SK-N-SH treated with all-trans-retinoic acid at 6 μM for 48 hours (cell line): ENCODE measurements at regions not wholly inside any gene's neighbourhood (a gene's known extent, or its start where the extent isn't known, plus 50 kb on each side); places are given as distances from the start of the nearest gene placed in this dataset.

Experiments
- ATAC-seq: fragments of 200-7000 bp; cut with Tn5 transposase; 3 replicates; pipeline ENCODE4 v1.9.1; 2020; ENCODE audit warnings: mild to moderate bottlenecking, moderate library complexity
- ARNTL ChIP-seq: fragments of 450-650 bp; formaldehyde crosslinking; IDR thresholded peaks from 2 replicates; pipeline ENCODE4 v1.5.0; 2020; ENCODE audit warnings: low read depth, mild to moderate bottlenecking, moderate library complexity, borderline replicate concordance
- BACH2 ChIP-seq: fragments of 250-450 bp; sonication (Bioruptor Pico); IDR thresholded peaks from 2 replicates; pipeline ENCODE4 v1.9.0; 2021; ENCODE audit warnings: mild to moderate bottlenecking, borderline replicate concordance
- CSDC2 ChIP-seq: fragments of 250-450 bp; sonication (Bioruptor Pico); IDR thresholded peaks from 2 replicates; pipeline ENCODE4 v1.5.0; 2020; ENCODE audit warnings: mild to moderate bottlenecking, moderate library complexity
- ESRRG ChIP-seq: fragments of 250-450 bp; sonication (Bioruptor Pico); IDR thresholded peaks from 2 replicates; pipeline ENCODE4 v1.6.1; 2021; ENCODE audit warnings: mild to moderate bottlenecking
- GLIS3 ChIP-seq: fragments of 250-450 bp; sonication (Bioruptor Pico); IDR thresholded peaks from 2 replicates; pipeline ENCODE4 v1.5.0; 2020; ENCODE audit warnings: mild to moderate bottlenecking, moderate library complexity
- ISL1 ChIP-seq: fragments of 250-450 bp; sonication (Bioruptor Pico); IDR thresholded peaks from 2 replicates; pipeline ENCODE4 v2.1.2; 2022; ENCODE audit warnings: mild to moderate bottlenecking, moderate library complexity
- OSR1 ChIP-seq: fragments of 250-450 bp; sonication (Bioruptor Pico); IDR thresholded peaks from 2 replicates; pipeline ENCODE4 v1.8.0; 2022; ENCODE audit warnings: moderate library complexity, mild to moderate bottlenecking, inconsistent platforms
- PATZ1 ChIP-seq: fragments of 250-450 bp; sonication (Bioruptor Pico); IDR thresholded peaks from 2 replicates; pipeline ENCODE4 v1.8.0; 2020; ENCODE audit warnings: mild to moderate bottlenecking, moderate library complexity, borderline replicate concordance
- TOX ChIP-seq: fragments of 250-450 bp; sonication (Bioruptor Pico); IDR thresholded peaks from 2 replicates; pipeline ENCODE4 v1.8.0; 2021; ENCODE audit warnings: mild to moderate bottlenecking, moderate library complexity, borderline replicate concordance
- ZC3H10 ChIP-seq: fragments of 250-450 bp; sonication (Bioruptor Pico); IDR thresholded peaks from 2 replicates; pipeline ENCODE4 v1.5.1; 2021; ENCODE audit warnings: mild to moderate bottlenecking, moderate library complexity
- ZFP3 ChIP-seq: fragments of 250-450 bp; sonication (Bioruptor Pico); IDR thresholded peaks from 2 replicates; pipeline ENCODE4 v1.5.0; 2020; ENCODE audit warnings: mild to moderate bottlenecking, moderate library complexity
- ZNF70 ChIP-seq: fragments of 450-650 bp; formaldehyde crosslinking; IDR thresholded peaks from 2 replicates; pipeline ENCODE4 v1.5.0; 2020; ENCODE audit warnings: mild to moderate bottlenecking, moderate library complexity
- TF ChIP-seq, protein P1 (sequence below): fragments of 250-450 bp; sonication (Bioruptor Pico); IDR thresholded peaks from 2 replicates; pipeline ENCODE4 v1.8.0; 2021; ENCODE audit warnings: low read depth, mild to moderate bottlenecking, moderate library complexity, borderline replicate concordance
- TF ChIP-seq, protein P2 (sequence below): fragments of 250-450 bp; sonication (Bioruptor Pico); IDR thresholded peaks from 2 replicates; pipeline ENCODE4 v1.5.1; 2021; ENCODE audit warnings: mild to moderate bottlenecking, moderate library complexity
- TF ChIP-seq, protein P3 (sequence below): fragments of 250-450 bp; sonication (Bioruptor Pico); IDR thresholded peaks from 2 replicates; pipeline ENCODE4 v1.5.1; 2020; ENCODE audit warnings: low read depth, mild to moderate bottlenecking, moderate library complexity
- TF ChIP-seq, protein P4 (sequence below): fragments of 250-450 bp; sonication (Bioruptor Pico); IDR thresholded peaks from 2 replicates; pipeline ENCODE4 v1.5.0; 2020; ENCODE audit warnings: mild to moderate bottlenecking, moderate library complexity

- no peak for TF ChIP-seq ZFP3 (CRISPR knock-in tag)
Measured at GRCh38 chr10:120788771-120789170, 62.4 kb upstream of the WDR11 start (continued).

DNA sequence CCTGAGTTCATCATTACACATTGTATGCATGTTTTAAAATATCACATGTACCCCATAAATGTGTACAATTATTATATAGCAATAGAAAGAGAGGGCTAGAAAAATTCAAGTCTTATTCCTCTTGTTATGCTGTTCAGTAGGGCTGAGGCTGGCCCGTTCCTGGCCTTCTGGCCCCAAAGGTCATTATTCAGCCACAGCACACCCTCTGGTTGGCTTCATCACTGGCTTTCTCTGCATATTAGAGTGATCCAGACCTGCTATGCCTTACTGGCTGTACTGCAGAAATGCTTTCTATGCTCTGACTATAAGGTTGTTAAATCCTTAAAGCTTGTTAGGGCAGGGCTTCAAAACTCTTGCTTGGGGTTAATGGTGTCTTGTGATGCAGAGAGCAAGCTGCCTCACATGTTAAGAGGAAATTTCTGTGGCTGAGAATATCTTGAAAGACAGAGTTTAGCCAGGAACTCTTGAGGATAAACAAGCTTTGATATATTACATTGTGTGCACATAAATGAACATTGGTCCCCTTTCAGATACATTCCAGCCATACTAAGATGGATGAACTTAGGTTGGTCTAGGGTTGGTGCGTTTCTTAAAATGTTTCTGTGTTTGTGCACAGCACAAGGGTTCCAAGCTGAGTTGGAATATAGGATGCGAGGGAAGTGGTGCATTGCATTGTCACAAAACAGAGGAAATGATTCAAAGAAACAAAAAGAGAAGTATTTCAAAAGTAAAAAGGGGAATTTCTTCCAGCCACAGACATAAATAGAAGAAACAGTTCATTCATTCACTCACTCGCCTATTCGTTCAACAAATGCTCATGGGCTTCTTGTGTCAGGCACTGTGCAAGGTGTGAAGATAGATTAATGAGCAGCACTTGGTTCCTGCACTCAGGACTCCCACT is 61.6 kb upstream of the WDR11 start:
- no peak for ATAC-seq
- TF ChIP-seq, protein P1, sequence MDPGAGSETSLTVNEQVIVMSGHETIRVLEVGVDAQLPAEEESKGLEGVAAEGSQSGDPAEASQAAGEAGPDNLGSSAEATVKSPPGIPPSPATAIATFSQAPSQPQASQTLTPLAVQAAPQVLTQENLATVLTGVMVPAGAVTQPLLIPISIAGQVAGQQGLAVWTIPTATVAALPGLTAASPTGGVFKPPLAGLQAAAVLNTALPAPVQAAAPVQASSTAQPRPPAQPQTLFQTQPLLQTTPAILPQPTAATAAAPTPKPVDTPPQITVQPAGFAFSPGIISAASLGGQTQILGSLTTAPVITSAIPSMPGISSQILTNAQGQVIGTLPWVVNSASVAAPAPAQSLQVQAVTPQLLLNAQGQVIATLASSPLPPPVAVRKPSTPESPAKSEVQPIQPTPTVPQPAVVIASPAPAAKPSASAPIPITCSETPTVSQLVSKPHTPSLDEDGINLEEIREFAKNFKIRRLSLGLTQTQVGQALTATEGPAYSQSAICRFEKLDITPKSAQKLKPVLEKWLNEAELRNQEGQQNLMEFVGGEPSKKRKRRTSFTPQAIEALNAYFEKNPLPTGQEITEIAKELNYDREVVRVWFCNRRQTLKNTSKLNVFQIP (CRISPR knock-in tag), result no peak
- TF ChIP-seq GLIS3 (CRISPR knock-in tag), result no peak
- TF ChIP-seq PATZ1 (CRISPR knock-in tag), result no peak
- TF ChIP-seq ISL1 (CRISPR knock-in tag), result no peak
- TF ChIP-seq ARNTL, result no peak
- TF ChIP-seq ZNF70 (CRISPR knock-in tag), result no peak
- TF ChIP-seq ZC3H10 (CRISPR knock-in tag), result no peak
- TF ChIP-seq, protein P2, sequence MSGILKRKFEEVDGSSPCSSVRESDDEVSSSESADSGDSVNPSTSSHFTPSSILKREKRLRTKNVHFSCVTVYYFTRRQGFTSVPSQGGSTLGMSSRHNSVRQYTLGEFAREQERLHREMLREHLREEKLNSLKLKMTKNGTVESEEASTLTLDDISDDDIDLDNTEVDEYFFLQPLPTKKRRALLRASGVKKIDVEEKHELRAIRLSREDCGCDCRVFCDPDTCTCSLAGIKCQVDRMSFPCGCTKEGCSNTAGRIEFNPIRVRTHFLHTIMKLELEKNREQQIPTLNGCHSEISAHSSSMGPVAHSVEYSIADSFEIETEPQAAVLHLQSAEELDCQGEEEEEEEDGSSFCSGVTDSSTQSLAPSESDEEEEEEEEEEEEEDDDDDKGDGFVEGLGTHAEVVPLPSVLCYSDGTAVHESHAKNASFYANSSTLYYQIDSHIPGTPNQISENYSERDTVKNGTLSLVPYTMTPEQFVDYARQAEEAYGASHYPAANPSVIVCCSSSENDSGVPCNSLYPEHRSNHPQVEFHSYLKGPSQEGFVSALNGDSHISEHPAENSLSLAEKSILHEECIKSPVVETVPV (CRISPR knock-in tag), result no peak
- no peak for TF ChIP-seq CSDC2 (CRISPR knock-in tag)
- TF ChIP-seq, protein P3, sequence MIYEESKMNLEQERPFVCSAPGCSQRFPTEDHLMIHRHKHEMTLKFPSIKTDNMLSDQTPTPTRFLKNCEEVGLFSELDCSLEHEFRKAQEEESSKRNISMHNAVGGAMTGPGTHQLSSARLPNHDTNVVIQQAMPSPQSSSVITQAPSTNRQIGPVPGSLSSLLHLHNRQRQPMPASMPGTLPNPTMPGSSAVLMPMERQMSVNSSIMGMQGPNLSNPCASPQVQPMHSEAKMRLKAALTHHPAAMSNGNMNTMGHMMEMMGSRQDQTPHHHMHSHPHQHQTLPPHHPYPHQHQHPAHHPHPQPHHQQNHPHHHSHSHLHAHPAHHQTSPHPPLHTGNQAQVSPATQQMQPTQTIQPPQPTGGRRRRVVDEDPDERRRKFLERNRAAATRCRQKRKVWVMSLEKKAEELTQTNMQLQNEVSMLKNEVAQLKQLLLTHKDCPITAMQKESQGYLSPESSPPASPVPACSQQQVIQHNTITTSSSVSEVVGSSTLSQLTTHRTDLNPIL (CRISPR knock-in tag), result no peak
- TF ChIP-seq, all 23 proteins: peak for 0

GRCh38 chr10:120791316-120791715 is 59.8 kb upstream of the WDR11 start:
- ATAC-seq, result no peak
- TF ChIP-seq, protein P4, sequence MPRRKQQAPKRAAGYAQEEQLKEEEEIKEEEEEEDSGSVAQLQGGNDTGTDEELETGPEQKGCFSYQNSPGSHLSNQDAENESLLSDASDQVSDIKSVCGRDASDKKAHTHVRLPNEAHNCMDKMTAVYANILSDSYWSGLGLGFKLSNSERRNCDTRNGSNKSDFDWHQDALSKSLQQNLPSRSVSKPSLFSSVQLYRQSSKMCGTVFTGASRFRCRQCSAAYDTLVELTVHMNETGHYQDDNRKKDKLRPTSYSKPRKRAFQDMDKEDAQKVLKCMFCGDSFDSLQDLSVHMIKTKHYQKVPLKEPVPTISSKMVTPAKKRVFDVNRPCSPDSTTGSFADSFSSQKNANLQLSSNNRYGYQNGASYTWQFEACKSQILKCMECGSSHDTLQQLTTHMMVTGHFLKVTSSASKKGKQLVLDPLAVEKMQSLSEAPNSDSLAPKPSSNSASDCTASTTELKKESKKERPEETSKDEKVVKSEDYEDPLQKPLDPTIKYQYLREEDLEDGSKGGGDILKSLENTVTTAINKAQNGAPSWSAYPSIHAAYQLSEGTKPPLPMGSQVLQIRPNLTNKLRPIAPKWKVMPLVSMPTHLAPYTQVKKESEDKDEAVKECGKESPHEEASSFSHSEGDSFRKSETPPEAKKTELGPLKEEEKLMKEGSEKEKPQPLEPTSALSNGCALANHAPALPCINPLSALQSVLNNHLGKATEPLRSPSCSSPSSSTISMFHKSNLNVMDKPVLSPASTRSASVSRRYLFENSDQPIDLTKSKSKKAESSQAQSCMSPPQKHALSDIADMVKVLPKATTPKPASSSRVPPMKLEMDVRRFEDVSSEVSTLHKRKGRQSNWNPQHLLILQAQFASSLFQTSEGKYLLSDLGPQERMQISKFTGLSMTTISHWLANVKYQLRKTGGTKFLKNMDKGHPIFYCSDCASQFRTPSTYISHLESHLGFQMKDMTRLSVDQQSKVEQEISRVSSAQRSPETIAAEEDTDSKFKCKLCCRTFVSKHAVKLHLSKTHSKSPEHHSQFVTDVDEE, result no peak
- TF ChIP-seq, protein P2 (CRISPR knock-in tag), result no peak
- TF ChIP-seq PATZ1 (CRISPR knock-in tag) (no peak), ESRRG (CRISPR knock-in tag) (no peak), TOX (CRISPR knock-in tag) (no peak), BACH2 (CRISPR knock-in tag) (no peak), ARNTL (no peak), ISL1 (CRISPR knock-in tag) (no peak), OSR1 (CRISPR knock-in tag) (no peak)
